AG04449 (cell line): ENCODE measurements at regions not wholly inside any gene's neighbourhood (a gene's known extent, or its start where the extent isn't known, plus 50 kb on each side); places are given as distances from the start of the nearest gene placed in this dataset.

Source experiments
- CTCF ChIA-PET: fragments of 350-600 bp; formaldehyde crosslinking; extraction: SDS; loops from one replicate; lab custom pipeline; 2021; ENCODE audit warnings: antibody characterized with exemption; lab: Yijun Ruan, JAX
- POLR2A ChIA-PET: fragments of 400-600, 350-600 bp; formaldehyde crosslinking; extraction: SDS; loops from one replicate; lab custom pipeline; 2020; ENCODE audit warnings: antibody characterized with exemption, inconsistent platforms; lab: Yijun Ruan, JAX
- DNase-seq: peaks from one replicate; pipeline ENCODE4 v3.0.0-alpha.2; 2010; ENCODE audit warnings: low read depth, low spot score
- H3K4me3 ChIP-seq: 2 replicates; pipeline ENCODE4 v1.5.1; 2011; ENCODE audit warnings: low read depth, mild to moderate bottlenecking, control low read depth, low read length
- TF ChIP-seq, protein P1 (sequence below): IDR thresholded peaks from one replicate; pipeline ENCODE4 v1.5.1; 2011; ENCODE audit warnings: mild to moderate bottlenecking, moderate library complexity, low read length, control low read depth, inconsistent platforms; ENCODE audit not compliant: insufficient read depth; ENCODE audit errors: missing control alignments

DNA sequence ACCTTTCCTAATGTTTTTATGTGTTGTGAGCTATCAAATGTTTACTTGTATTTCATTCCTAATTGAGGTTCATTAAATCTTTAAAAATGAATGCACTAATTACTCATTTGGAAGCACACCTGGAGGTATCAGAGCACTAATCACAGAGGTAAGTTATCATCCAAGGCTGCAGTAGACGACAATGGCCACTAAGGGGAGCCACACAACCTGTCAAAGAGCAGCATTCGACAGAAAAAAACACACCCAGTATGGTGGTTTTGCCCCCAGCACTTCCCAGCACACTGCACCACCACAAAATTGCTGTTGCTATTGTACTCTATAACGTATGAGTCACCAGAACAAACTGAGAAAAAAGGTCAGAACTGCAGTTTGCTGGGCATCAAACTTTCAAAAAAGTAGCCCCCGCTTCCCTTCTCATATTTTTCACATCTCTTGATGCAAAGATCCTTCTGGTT lies 205.9 kb upstream of the IGF1R start:
- TF ChIP-seq, protein P1, sequence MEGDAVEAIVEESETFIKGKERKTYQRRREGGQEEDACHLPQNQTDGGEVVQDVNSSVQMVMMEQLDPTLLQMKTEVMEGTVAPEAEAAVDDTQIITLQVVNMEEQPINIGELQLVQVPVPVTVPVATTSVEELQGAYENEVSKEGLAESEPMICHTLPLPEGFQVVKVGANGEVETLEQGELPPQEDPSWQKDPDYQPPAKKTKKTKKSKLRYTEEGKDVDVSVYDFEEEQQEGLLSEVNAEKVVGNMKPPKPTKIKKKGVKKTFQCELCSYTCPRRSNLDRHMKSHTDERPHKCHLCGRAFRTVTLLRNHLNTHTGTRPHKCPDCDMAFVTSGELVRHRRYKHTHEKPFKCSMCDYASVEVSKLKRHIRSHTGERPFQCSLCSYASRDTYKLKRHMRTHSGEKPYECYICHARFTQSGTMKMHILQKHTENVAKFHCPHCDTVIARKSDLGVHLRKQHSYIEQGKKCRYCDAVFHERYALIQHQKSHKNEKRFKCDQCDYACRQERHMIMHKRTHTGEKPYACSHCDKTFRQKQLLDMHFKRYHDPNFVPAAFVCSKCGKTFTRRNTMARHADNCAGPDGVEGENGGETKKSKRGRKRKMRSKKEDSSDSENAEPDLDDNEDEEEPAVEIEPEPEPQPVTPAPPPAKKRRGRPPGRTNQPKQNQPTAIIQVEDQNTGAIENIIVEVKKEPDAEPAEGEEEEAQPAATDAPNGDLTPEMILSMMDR, result peak; percentile 84
- POLR2A ChIA-PET, result no interaction called here
- peak; percentile 34 for DNase-seq
- CTCF ChIA-PET, result interaction anchor here (0.5 to 5.1 kb wide), 17 partner anchors 9 to 774 kb away, joined by 3 to 54 read pairs (median 6); partner anchors contain the start of gene IGF1R
- H3K4me3 ChIP-seq, result no peak overlapping the region

DNA sequence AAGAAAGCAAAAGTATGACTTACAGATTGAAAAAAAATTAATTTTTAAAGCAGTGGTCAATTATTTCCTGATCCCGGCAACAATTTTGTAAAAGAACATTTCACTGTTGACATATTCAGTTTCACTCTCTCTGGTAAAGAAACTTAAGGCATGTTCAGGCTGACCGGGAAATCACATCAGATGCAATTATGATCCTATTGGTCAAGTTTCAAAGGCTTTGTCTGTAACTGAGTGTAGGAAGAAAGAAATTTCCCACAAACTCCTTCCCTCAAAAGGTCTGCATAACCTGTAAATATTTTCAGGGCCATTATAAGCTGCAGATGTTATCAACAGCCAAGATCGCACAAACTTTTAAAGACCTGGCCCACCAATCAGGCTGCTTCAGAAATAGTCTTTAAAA lies 205.4 kb upstream of the IGF1R start:
- DNase-seq, result no peak
- no peak overlapping the region for H3K4me3 ChIP-seq
- CTCF ChIA-PET, result interaction anchor here (0.5 to 5.1 kb wide), 15 partner anchors 8 to 773 kb away, joined by 3 to 54 read pairs (median 6); partner anchors contain the start of gene IGF1R
- POLR2A ChIA-PET, result no interaction called here
- TF ChIP-seq, protein P1, result no peak

DNA sequence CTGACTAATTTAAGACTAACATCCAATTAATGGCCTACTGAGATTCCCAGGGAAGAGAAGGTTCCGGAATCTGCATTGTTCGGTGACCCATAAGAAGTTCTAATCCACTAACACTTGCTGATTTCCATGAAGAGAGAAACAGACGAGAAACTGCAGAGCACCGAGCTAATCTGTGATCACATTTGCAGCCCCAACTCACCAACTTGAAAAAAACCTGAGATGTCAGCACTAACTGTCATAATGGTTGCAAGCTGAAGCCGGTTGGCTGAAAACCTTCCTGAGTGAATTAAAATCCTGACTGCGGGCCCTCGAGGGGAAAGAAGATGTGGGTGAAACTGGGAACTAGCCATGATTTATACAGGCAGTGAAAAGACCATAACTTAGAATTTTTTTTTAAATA lies 204.8 kb upstream of the IGF1R start:
- DNase-seq, result no peak
- TF ChIP-seq, protein P1, result no peak
- POLR2A ChIA-PET, result no interaction called here

DNA sequence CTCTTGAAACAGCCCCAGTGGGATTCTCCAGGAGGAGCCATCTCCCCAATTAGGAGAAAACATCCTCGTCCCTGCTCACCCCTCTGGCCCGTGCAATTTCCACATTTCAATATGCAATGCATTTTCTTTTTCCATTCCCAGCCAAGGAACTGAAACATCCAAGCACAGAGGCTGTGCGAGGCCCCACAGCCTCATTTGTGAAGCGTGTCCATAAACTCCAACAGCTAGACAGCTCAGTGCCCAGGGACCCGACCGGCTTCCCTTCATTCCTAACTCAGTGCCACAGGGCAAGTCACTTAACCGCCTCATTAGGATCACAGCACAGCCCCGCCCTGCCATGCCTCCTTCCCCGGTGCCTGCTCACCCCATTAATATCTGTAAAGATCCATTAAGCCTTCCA lies 204.2 kb upstream of the IGF1R start:
- DNase-seq, result no peak
- CTCF ChIA-PET, result interaction anchor here (1.0 to 5.1 kb wide), 6 partner anchors 12 to 635 kb away, joined by 3 to 54 read pairs (median 22); partner anchors contain the start of gene IGF1R
- POLR2A ChIA-PET, result no interaction called here
- TF ChIP-seq, protein P1, result no peak
- H3K4me3 ChIP-seq, result no peak overlapping the region

More for the DNA sequence above, 204.8 kb upstream of the IGF1R start:
- CTCF ChIA-PET, result interaction anchor here (1.0 to 5.1 kb wide), 11 partner anchors 8 to 773 kb away, joined by 3 to 54 read pairs (median 8); partner anchors contain the start of gene IGF1R
- no peak overlapping the region for H3K4me3 ChIP-seq

DNA sequence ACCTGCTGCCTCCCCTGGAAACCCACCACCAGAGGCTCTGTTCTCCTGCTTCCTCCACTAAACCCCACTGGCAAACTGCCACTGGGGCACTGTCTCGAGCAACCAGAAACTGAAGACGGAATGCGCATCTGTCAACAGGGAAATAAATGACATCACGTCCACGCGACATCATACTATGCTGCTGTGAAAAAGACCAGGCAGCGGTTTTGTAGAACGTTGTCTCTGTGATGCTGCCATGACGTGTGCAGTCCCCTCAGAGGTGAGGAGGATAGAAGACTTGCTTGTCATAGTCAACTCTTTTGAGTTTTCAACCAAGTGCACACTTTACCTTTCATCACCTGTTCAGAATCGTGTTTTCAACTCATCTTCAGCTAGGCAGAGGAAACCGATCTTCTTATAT lies 203.0 kb upstream of the IGF1R start:
- ChIA-PET CTCF (interaction anchor here (1.0 to 1.6 kb wide), 3 partner anchors 17 to 634 kb away, joined by 3 to 11 read pairs (median 5); no protein-coding TSS in a partner anchor), POLR2A (no interaction called here)
- TF ChIP-seq, protein P1, result no peak
- H3K4me3 ChIP-seq, result no peak overlapping the region
- DNase-seq, result no peak

DNA sequence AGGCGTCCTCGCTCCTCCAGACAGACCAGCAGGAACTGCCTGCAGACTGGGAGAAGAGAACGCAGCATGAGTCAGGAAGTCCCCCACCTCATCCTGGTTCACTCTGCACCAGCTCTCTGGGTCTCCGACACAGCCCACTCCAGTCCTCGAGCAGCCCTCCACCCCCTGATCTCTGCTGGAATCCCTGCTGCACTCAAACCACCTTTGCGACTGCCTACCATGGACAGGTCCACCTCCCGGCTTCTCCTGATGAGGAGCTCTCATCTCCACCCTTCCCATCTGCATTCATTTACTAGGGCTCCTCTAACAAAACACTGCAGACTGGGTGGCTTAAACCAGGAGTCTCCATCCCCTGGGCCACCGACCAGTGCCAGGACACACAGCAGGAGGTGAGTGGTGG lies 202.3 kb upstream of the IGF1R start:
- POLR2A ChIA-PET, result no interaction called here
- CTCF ChIA-PET, result interaction anchor here (1.0 to 1.6 kb wide), 3 partner anchors 17 to 633 kb away, joined by 3 to 11 read pairs (median 5); no protein-coding TSS in a partner anchor
- no peak for DNase-seq
- no peak overlapping the region for H3K4me3 ChIP-seq
- TF ChIP-seq, protein P1, result no peak
